Uterus (tissue), 2 donors: ENCODE measurements at regions not wholly inside any gene's neighbourhood (a gene's known extent, or its start where the extent isn't known, plus 50 kb on each side); places are given as distances from the start of the nearest gene placed in this dataset.

Source experiments
- CTCF ChIP-seq, 4 experiments: fragments of 200-600 bp in 2 of 4; fragments of 450-650 bp in 2 of 4; sonication (generic) in 2 of 4; IDR thresholded peaks; one replicate each; pipeline ENCODE4 v1.5.1; 2016 to 2019; ENCODE audit warnings: antibody characterized with exemption in 4 of 4, mild to moderate bottlenecking in 2 of 4, moderate library complexity in 1 of 4
- POLR2A ChIP-seq, 2 donors: fragments of 450-650 bp; IDR thresholded peaks; one replicate each; pipeline ENCODE4 v1.6.1; 2016; ENCODE audit warnings: antibody characterized with exemption in 2 of 2, mild to moderate bottlenecking in 1 of 2, moderate library complexity in 1 of 2

DNA sequence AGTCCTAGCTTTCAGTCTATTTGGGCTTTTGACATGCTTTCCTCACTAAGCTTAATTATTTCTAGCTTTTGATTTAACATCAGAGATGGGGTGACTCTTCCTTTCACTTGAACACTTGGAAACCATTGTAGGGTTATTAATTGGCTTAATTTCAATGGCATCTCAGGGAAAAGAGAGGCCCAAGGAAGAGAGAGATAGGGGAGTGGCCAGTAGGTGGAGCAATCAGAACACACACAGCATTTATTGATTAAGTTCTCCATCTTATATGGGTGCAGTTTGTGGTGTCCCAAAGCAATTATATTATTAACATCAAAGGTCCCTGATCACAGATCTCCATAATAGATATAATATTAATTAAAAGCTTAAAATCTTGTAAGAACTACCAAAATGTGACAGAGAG lies 1466.1 kb upstream of the SEL1L start:
- no peak for TF ChIP-seq CTCF (IDR thresholded peaks at IDR 0.05)
- no peak for TF ChIP-seq POLR2A (IDR thresholded peaks at IDR 0.05)
